ENCODE measurements at regions not wholly inside any gene's neighbourhood (a gene's known extent, or its start where the extent isn't known, plus 50 kb on each side); places are given as distances from the start of the nearest gene placed in this dataset.
A peak's percentile ranks its signal among the peaks of the same experiment; 100 is the strongest.

- no peak for TF ChIP-seq CTCF (IDR thresholded peaks at IDR 0.05; ENCODE audit: low read depth, low read length, missing input control)
- no peak for TF ChIP-seq REST (IDR thresholded peaks at IDR 0.05)
- TF ChIP-seq TAF1 (conservative IDR thresholded peaks at IDR 0.05) = no peak
- peak; percentile 35 for TF ChIP-seq NR2F2 (IDR thresholded peaks at IDR 0.05)
- no peak for TF ChIP-seq MAX (IDR thresholded peaks at IDR 0.05)
- peak; percentile 10 to 20 for TF ChIP-seq RXRA (IDR thresholded peaks at IDR 0.05)
- peak in 1 of 2 donors; percentile 15 for TF ChIP-seq RAD21 (IDR thresholded peaks at IDR 0.05)
- TF ChIP-seq FOXA2 (IDR thresholded peaks at IDR 0.05) = no peak
- no peak for TF ChIP-seq ATF3 (IDR thresholded peaks at IDR 0.05)
- no peak for TF ChIP-seq JUND (IDR thresholded peaks at IDR 0.05)
- TF ChIP-seq YY1 (IDR thresholded peaks at IDR 0.05) = no peak
- TF ChIP-seq SP1 (IDR thresholded peaks at IDR 0.05) = no peak
Measured at GRCh38 chr4:41458689-41459088, 79.3 kb upstream of the LIMCH1 start.
